CD14-positive monocyte (primary cell): ENCODE measurements at regions not wholly inside any gene's neighbourhood (a gene's known extent, or its start where the extent isn't known, plus 50 kb on each side); places are given as distances from the start of the nearest gene placed in this dataset.

Source experiments
- DNase-seq, 3 donors: peaks; one replicate each; pipeline ENCODE4 v3.0.0-alpha.2; 2011 to 2022
- H2AFZ ChIP-seq: 2 replicates; pipeline ENCODE4 v1.6.0; 2012; ENCODE audit warnings: mild to moderate bottlenecking, low read depth, low read length, inconsistent platforms; ENCODE audit not compliant: insufficient read depth, poor library complexity, severe bottlenecking
- H3K27ac ChIP-seq, 2 donors: 1 replicate in 1 of 2; 2 replicates in 1 of 2; pipeline ENCODE4 v1.5.1; 2012 to 2013; ENCODE audit warnings: low read length in 2 of 2, control low read depth in 1 of 2, inconsistent platforms in 1 of 2, low read depth in 1 of 2, mild to moderate bottlenecking in 1 of 2
- H3K27me3 ChIP-seq, 2 donors: one replicate each; pipeline versions ENCODE4 v1.6.0 to v1.6.1; 2011 to 2013; ENCODE audit warnings: low read length in 2 of 2; ENCODE audit not compliant: control insufficient read depth in 2 of 2, insufficient read depth in 2 of 2
- H3K36me3 ChIP-seq, 2 donors: replicated peaks in 1 of 2; 1 replicate in 1 of 2; 2 replicates in 1 of 2; pipeline versions ENCODE4 v1.5.1 to v1.6.1; 2012 to 2013; ENCODE audit warnings: low read length in 2 of 2, control low read depth in 1 of 2, inconsistent platforms in 1 of 2, mild to moderate bottlenecking in 1 of 2; ENCODE audit not compliant: insufficient read depth in 2 of 2, control insufficient read depth in 1 of 2
- H3K4me1 ChIP-seq, 2 donors: 1 replicate in 1 of 2; 2 replicates in 1 of 2; pipeline versions ENCODE4 v1.5.1 to v1.6.1; 2012 to 2013; ENCODE audit warnings: low read length in 2 of 2, control low read depth in 1 of 2, inconsistent platforms in 1 of 2, mild to moderate bottlenecking in 1 of 2, moderate library complexity in 1 of 2; ENCODE audit not compliant: insufficient read depth in 2 of 2, control insufficient read depth in 1 of 2
- H3K4me2 ChIP-seq: replicated peaks from 2 replicates; pipeline ENCODE3; 2012; ENCODE audit warnings: low read length, moderate library complexity, mild to moderate bottlenecking; ENCODE audit not compliant: poor library complexity, severe bottlenecking; ENCODE audit errors: extremely low read depth
- H3K4me3 ChIP-seq, 3 experiments: fragments of 200-600 bp in 1 of 3; sonication (generic) in 1 of 3; replicated peaks in 1 of 3; 1 replicate in 2 of 3; 2 replicates in 1 of 3; pipeline ENCODE4 v1.5.1; 2011 to 2013; ENCODE audit warnings: low read length in 3 of 3, mild to moderate bottlenecking in 3 of 3, control low read depth in 2 of 3, low read depth in 2 of 3, inconsistent platforms in 1 of 3, moderate library complexity in 1 of 3
- H3K79me2 ChIP-seq: 2 replicates; pipeline ENCODE4 v1.6.0; 2012; ENCODE audit warnings: mild to moderate bottlenecking, control low read depth, inconsistent platforms, low read length, moderate library complexity; ENCODE audit not compliant: insufficient read depth
- H3K9ac ChIP-seq: 2 replicates; pipeline ENCODE4 v1.6.0; 2017; ENCODE audit warnings: low read length, mild to moderate bottlenecking; ENCODE audit not compliant: insufficient read depth, poor library complexity, severe bottlenecking
- H3K9me3 ChIP-seq, 2 donors: replicated peaks in 1 of 2; 1 replicate in 1 of 2; 2 replicates in 1 of 2; pipeline versions ENCODE4 v1.5.1 to v1.6.1; 2012 to 2013; ENCODE audit warnings: low read length in 2 of 2, control low read depth in 1 of 2; ENCODE audit not compliant: control insufficient read depth in 1 of 2, insufficient read depth in 1 of 2
- H4K20me1 ChIP-seq: 2 replicates; pipeline ENCODE4 v1.6.0; 2012; ENCODE audit warnings: mild to moderate bottlenecking, low read length, control low read depth, moderate library complexity; ENCODE audit not compliant: insufficient read depth
- H3K27ac Mint-ChIP-seq, 7 donors: one replicate each; pipeline ENCODE4 v1.8.0; 2020; ENCODE audit warnings: mild to moderate bottlenecking in 7 of 7, mixed read lengths in 7 of 7, moderate library complexity in 6 of 7, inconsistent platforms in 2 of 7
- H3K27me3 Mint-ChIP-seq, 3 donors: one replicate each; pipeline ENCODE4 v1.8.0; 2021 to 2022; ENCODE audit warnings: low read depth in 3 of 3, mild to moderate bottlenecking in 3 of 3, mixed read lengths in 3 of 3, moderate library complexity in 3 of 3, inconsistent platforms in 1 of 3
- H3K36me3 Mint-ChIP-seq, 2 donors: one replicate each; pipeline ENCODE4 v1.8.0; 2020; ENCODE audit warnings: mixed read lengths in 2 of 2, inconsistent platforms in 1 of 2, mild to moderate bottlenecking in 1 of 2
- H3K4me1 Mint-ChIP-seq: one replicate; pipeline ENCODE4 v1.8.0; 2020; ENCODE audit warnings: mild to moderate bottlenecking, mixed read lengths
- H3K4me3 Mint-ChIP-seq, 2 donors: one replicate each; pipeline ENCODE4 v1.8.0; 2020; ENCODE audit warnings: mild to moderate bottlenecking in 2 of 2, mixed read lengths in 2 of 2, moderate library complexity in 1 of 2
- H3K9me3 Mint-ChIP-seq, 7 donors: one replicate each; pipeline ENCODE4 v1.8.0; 2020 to 2022; ENCODE audit warnings: mixed read lengths in 7 of 7, mild to moderate bottlenecking in 6 of 7, moderate library complexity in 6 of 7, inconsistent platforms in 2 of 7
- CTCF ChIP-seq: fragments of 200-600 bp; IDR thresholded peaks from one replicate; pipeline ENCODE4 v1.8.0; 2022; ENCODE audit warnings: antibody characterized with exemption, mild to moderate bottlenecking
- WGBS: methylation state at CpG from one replicate; pipeline ENCODE4 v1.1.5; 2013; ENCODE audit warnings: missing lambda C conversion rate; ENCODE audit not compliant: insufficient coverage; 5-methylcytosine and 5-hydroxymethylcytosine counted together
- intact Hi-C, 2 donors: fragments of 100-400 bp; cut with micrococcal nuclease; formaldehyde crosslinking; loops; one replicate each; pipeline versions ENCODE4 v1.15.0 to v1.15.1; 2023

GRCh38 chr2:71926876-71927756 is 220.5 kb downstream of the CYP26B1 start:
- Histone ChIP-seq H2AFZ (no peak overlapping the region), H3K36me3 (no peaks in the 10 kb centered on the region), H3K4me1 (no peaks in the 10 kb centered on the region), H3K79me2 (no peaks in the 10 kb centered on the region), H3K9me3 (no peaks in the 10 kb centered on the region), H3K4me2 (no peak overlapping the region), H3K4me3 (no peak overlapping the region), H3K27me3 (no peaks in the 10 kb centered on the region), H3K27ac (no peak overlapping the region), H4K20me1 (no peaks in the 10 kb centered on the region), H3K9ac (no peak overlapping the region)
- DNase-seq: no peak
- peaks cover 0 to 3% (median 0%) of the 10 kb centered on the region in 7 donors for H3K9me3 Mint-ChIP-seq
- H3K36me3 Mint-ChIP-seq: no peaks in the 10 kb centered on the region
- H3K27ac Mint-ChIP-seq: no peak overlapping the region
- H3K27me3 Mint-ChIP-seq: peaks cover 3 to 8% (median 5%) of the 10 kb centered on the region in 3 donors
- no peaks in the 10 kb centered on the region for H3K4me1 Mint-ChIP-seq
- intact Hi-C loops: loop anchor here in 1 of 2 donors (10.0 kb wide), 1 partner anchor 818 kb away; no protein-coding TSS in a partner anchor
- no peak for TF ChIP-seq CTCF
- 85% methylated on average over 11 of the region's 16 CpGs for WGBS
- H3K4me3 Mint-ChIP-seq: no peak overlapping the region

- Histone ChIP-seq H4K20me1 (no peaks in the 10 kb centered on the region), H3K4me3 (no peak overlapping the region), H3K4me1 (peaks cover 0 to 6% of the 10 kb centered on the region in 2 donors), H3K27ac (no peak overlapping the region), H2AFZ (no peak overlapping the region), H3K4me2 (no peak overlapping the region), H3K79me2 (no peaks in the 10 kb centered on the region), H3K9me3 (no peaks in the 10 kb centered on the region), H3K9ac (no peak overlapping the region), H3K36me3 (no peaks in the 10 kb centered on the region), H3K27me3 (no peaks in the 10 kb centered on the region)
- 97% methylated on average over 7 of the region's 9 CpGs for WGBS
- H3K4me1 Mint-ChIP-seq: peaks cover 7% of the 10 kb centered on the region
- no peak for DNase-seq
- intact Hi-C loops: loop anchor here in 1 of 2 donors (10.0 kb wide), 1 partner anchor 819 kb away; no protein-coding TSS in a partner anchor
- H3K36me3 Mint-ChIP-seq: no peaks in the 10 kb centered on the region
- no peak overlapping the region for H3K27ac Mint-ChIP-seq
- TF ChIP-seq CTCF: no peak
- peaks cover 0 to 3% (median 0%) of the 10 kb centered on the region in 7 donors for H3K9me3 Mint-ChIP-seq
- H3K27me3 Mint-ChIP-seq: peaks cover 2 to 8% (median 5%) of the 10 kb centered on the region in 3 donors
- no peak overlapping the region for H3K4me3 Mint-ChIP-seq
Observed at GRCh38 chr2:71926089-71926447, 221.6 kb downstream of the CYP26B1 start.
